ENCODE measurements at regions not wholly inside any gene's neighbourhood (a gene's known extent, or its start where the extent isn't known, plus 50 kb on each side); places are given as distances from the start of the nearest gene placed in this dataset.
"Not testable (repeated sequence)": the region's sequence is repeated elsewhere in the genome, so short reads cannot be mapped to it uniquely, and the experiment has no call there.

DNA sequence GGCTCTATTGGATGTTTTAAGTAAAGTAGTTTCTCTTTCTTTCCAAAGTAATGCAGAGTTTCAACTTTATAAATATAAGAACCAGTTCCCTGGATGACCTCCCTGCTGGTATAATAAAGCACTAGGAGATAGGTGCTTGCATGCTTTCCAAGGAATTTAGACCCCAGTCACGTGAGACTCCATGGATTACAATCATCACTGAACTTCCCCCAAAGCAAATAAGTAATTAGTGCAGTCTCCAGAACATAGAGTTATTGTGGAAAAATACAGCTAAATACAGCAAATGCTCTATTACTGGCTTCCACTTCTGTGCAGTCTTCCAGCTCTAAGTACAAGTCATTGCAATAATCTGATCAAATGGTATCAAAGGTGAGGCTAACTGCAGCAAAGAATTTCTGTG, 220.2 kb upstream of the STEAP1 start:
- no peak for DNase-seq

DNA sequence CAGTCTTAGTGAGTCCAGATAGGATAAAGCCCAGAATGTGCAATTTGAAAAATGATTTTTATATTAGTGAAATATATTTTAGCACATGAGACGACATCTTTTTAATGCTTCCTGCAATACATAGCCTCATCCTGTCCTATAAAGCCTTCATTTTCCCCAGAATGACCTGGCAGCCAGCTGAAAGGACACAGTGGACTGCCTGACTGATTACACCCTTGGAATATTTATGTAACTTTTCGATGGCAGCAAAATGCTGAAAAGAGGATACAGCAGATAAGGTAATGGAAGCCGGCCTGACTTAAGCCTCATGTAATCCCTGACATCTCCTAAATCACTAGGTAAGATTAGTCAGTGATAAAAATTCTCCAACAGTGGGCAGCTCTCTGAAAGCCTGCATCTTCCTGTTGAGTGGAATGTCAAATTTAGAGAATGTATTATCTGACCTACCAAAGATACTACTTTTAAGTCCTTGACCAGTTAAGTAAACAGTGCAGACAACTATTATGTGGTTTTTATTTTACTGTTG, 210.7 kb upstream of the STEAP1 start:
- no peak for DNase-seq

- DNase-seq: no peak
These were observed 195.7 kb upstream of the STEAP1 start for GRCh38 chr7:89958525-89959068.

DNA sequence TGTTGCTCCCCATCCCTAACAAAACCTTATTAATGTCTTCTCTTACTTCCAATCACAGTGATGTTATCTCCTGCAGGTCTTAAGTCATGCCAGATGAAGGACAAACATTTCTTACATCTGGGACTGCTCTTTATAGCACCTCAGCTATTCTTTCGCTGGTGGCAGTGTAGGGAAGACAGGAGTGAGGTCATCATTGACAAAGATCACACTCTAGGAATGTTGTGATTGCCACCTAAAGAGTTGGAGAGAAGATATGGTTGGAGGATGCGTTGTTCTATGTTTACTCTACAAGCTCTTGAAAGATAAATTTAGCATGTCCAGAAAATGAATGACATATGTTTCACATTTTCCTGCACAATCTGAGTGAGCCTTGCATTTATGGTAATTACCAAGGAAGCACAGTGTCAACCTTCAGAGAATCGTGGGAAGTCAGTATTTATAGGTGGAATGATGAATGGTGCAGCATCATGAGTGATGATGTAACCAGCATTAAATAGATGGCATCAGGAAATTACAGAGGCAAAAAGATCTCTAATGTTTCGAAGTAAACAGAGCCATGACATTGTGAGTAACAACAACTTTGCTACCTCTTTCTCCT, 188.1 kb upstream of the STEAP1 start:
- DNase-seq: no peak

GRCh38 chr7:89975577-89975976, 178.7 kb upstream of the STEAP1 start:
- no peak for DNase-seq

- no peak for DNase-seq
These were observed 166.6 kb upstream of the STEAP1 start for GRCh38 chr7:89987665-89988064.

GRCh38 chr7:89988074-89988473, 166.2 kb upstream of the STEAP1 start:
- no peak for DNase-seq

GRCh38 chr7:89989454-89989853, 164.8 kb upstream of the STEAP1 start:
- no peak for DNase-seq

GRCh38 chr7:89994483-89994882, 159.8 kb upstream of the STEAP1 start:
- DNase-seq: no peak

- no peak for DNase-seq
These were observed 155.7 kb upstream of the STEAP1 start for GRCh38 chr7:89998554-89998953.

GRCh38 chr7:90005836-90006235, 148.4 kb upstream of the STEAP1 start:
- DNase-seq: no peak

GRCh38 chr7:90007001-90007654, 147.1 kb upstream of the STEAP1 start:
- no peak for DNase-seq

DNA sequence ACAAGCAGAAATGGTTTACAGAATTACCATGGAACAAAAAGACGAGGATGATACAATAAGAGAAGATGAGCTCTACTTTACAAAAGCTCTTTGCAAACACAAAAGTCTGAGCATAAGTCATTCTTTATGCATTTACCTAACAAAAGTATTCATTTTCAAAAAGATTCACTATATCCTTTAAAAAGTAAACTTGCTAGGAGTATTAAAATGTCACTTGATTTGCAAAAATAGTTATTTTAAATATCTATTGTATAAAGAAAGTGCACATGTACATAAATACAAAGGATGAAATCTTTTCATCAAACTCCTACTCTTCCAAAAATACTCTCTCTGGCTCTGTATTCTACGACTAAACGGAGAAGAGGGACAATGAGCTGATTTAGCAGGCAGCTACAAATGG, 146.4 kb upstream of the STEAP1 start:
- DNase-seq: no peak

DNA sequence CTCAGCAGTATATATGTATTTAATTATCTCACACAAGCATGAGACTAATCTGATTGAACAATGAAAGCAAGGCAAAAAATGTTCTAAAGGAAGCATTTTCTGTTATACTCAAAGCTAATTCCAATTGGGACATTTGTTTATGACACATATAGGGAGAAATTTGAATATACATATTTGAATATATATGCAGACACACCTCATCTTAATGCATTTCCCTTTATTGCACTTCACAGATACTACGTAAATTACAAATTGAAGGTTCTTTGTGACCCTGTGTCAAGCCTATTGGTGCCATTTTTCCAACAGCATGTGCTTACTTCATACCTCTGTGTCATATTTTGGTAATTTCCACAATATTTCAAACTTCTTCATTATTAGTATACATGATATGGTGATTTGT, 132.1 kb upstream of the STEAP1 start:
- DNase-seq: no peak

DNA sequence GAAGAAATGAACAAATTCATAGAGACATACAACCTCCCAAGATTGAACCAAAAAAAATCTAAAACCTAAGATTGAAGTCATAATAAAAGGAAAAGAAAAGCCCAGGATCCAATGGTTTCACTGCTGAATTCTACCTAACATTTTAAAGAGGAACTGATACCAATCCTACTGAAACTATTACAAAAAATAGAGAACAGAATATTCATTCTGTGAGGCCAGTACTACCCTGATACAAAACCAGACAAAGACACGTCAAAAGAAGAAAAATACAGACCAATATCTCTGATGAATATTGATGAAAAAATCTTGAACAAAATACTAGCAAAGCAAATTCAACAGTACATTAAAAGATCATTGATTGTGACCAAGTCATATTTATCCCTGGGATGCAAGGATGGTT, 128.5 kb upstream of the STEAP1 start:
- DNase-seq: no peak

GRCh38 chr7:90033850-90034249, 120.4 kb upstream of the STEAP1 start:
- no peak for DNase-seq

DNA sequence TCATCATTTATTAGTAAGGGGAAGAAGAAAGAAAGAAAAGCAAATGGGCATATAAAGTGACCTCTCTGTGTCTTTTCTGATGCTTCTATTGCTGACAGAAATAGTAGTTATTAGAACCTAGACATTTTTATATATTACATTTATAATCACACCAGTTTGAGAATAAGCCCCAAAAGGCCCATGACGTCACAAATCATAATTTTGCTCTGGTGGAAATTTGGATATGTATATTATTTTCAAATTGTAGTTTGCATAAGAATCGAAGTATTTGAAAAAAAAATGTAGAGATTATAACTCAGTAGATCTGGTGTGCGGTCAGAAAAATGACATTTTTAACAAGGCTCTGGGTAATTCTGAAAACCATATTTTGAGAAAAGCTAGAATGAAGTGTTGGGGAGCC, 101.2 kb upstream of the STEAP1 start:
- DNase-seq: no peak

DNA sequence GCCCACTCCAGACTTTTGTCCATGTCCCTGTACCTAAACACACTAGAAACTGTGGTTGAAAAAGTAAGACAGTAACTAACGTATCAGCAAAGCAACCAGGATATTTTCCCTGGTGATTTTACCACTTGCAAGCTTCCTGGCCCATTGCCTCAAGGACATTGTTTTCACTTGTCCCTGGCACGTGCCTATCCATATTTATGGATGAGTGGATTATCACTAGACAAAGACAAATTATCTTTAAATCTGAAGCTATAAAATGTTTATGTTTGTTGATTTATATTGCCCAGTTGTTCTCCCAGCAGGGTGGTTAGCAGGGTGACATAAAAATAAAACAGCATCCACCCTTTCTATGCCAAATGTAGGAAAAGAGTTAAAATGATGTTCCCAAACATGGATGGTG, 93.2 kb upstream of the STEAP1 start:
- DNase-seq: no peak

- DNase-seq: no peak
These were observed 89.9 kb upstream of the STEAP1 start for GRCh38 chr7:90064370-90064769.

DNA sequence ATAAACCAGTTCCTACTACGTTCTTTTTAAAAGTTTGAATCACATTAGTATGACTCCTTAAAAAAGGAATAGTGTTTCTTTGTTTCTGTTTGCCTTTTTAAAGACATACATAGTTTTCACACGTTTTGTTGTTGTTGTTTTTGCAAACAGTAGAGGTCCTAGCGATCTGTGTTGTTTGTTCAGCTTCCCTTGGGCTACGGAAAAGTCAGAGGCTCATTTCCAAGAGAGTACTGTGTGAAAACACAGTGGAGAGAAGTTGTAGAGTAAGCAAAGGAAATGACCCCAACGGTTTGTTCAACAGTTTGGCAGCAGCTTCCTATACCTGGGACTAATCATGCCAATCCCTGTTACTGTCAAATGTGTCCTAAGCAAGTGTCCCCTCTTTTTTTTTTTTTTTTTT, 87.1 kb upstream of the STEAP1 start:
- no peak for DNase-seq

DNA sequence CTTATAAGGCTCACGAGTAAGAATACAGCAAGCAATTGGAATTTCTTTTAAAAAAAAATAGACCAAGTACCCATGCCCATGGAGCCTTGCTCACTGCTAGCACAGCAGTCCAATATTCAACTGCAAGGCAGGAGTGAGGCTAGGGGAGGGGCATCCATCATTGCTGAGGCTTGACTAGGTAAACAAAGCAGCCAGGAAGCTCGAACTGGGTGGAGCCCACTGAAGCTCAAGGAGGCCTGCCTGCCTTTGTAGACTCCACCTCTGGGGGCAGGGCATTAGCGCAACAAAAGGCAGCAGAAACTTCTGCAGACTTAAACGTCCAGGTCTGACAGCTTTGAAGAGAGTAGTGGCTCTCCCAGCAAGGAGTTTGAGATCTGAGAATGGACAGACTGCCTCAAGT, 84.0 kb upstream of the STEAP1 start:
- DNase-seq: not testable (repeated sequence)

- no peak for DNase-seq
These were observed 75.3 kb upstream of the STEAP1 start for GRCh38 chr7:90078921-90079320.

- no peak for DNase-seq
These were observed 72.6 kb upstream of the STEAP1 start for GRCh38 chr7:90081621-90082020.

GRCh38 chr7:90092506-90092905, 61.8 kb upstream of the STEAP1 start:
- DNase-seq: no peak

GRCh38 chr7:90094030-90094429, 60.2 kb upstream of the STEAP1 start:
- no peak for DNase-seq
